Upper lobe of left lung (tissue), 4 donors: ENCODE measurements at regions not wholly inside any gene's neighbourhood (a gene's known extent, or its start where the extent isn't known, plus 50 kb on each side); places are given as distances from the start of the nearest gene placed in this dataset.

Experiments
- EP300 ChIP-seq, 4 donors: sonication (generic); formaldehyde crosslinking; IDR thresholded peaks; one replicate each; pipeline ENCODE4 v1.5.1; 2017; ENCODE audit warnings: antibody characterized with exemption in 4 of 4, control low read depth in 2 of 4
- POLR2AphosphoS5 ChIP-seq, 2 donors: sonication (generic); formaldehyde crosslinking; IDR thresholded peaks; one replicate each; pipeline ENCODE4 v1.5.1; 2017; ENCODE audit warnings: antibody characterized with exemption in 2 of 2
- TF ChIP-seq, protein P1 (sequence below), 6 experiments: fragments of 450-650 bp in 4 of 6; fragments of 200-600 bp in 2 of 6; sonication (generic) in 2 of 6; IDR thresholded peaks; one replicate each; pipeline ENCODE4 v1.5.1; 2016 to 2019; ENCODE audit warnings: antibody characterized with exemption in 6 of 6

GRCh38 chr13:61276401-61276800 is 139.2 kb downstream of the PCDH20 start:
- TF ChIP-seq, protein P1, sequence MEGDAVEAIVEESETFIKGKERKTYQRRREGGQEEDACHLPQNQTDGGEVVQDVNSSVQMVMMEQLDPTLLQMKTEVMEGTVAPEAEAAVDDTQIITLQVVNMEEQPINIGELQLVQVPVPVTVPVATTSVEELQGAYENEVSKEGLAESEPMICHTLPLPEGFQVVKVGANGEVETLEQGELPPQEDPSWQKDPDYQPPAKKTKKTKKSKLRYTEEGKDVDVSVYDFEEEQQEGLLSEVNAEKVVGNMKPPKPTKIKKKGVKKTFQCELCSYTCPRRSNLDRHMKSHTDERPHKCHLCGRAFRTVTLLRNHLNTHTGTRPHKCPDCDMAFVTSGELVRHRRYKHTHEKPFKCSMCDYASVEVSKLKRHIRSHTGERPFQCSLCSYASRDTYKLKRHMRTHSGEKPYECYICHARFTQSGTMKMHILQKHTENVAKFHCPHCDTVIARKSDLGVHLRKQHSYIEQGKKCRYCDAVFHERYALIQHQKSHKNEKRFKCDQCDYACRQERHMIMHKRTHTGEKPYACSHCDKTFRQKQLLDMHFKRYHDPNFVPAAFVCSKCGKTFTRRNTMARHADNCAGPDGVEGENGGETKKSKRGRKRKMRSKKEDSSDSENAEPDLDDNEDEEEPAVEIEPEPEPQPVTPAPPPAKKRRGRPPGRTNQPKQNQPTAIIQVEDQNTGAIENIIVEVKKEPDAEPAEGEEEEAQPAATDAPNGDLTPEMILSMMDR (IDR thresholded peaks at IDR 0.05): no peak
- TF ChIP-seq POLR2AphosphoS5 (IDR thresholded peaks at IDR 0.05) (no peak), EP300 (IDR thresholded peaks at IDR 0.05) (no peak)
